PC-9 (cell line): ENCODE measurements at regions not wholly inside any gene's neighbourhood (a gene's known extent, or its start where the extent isn't known, plus 50 kb on each side); places are given as distances from the start of the nearest gene placed in this dataset.

Experiments used
- EZH2 ChIP-seq: fragments of 200-600 bp; sonication (generic); IDR thresholded peaks from 2 replicates; pipeline ENCODE4 v1.8.0; 2017; ENCODE audit warnings: antibody characterized with exemption, low read depth
- TF ChIP-seq, protein P1 (sequence below): fragments of 200-600 bp; sonication (generic); conservative IDR thresholded peaks from 2 replicates; pipeline ENCODE4 v1.6.1; 2017; ENCODE audit warnings: mixed run types, antibody characterized with exemption, mild to moderate bottlenecking, moderate library complexity

- TF ChIP-seq, protein P1, sequence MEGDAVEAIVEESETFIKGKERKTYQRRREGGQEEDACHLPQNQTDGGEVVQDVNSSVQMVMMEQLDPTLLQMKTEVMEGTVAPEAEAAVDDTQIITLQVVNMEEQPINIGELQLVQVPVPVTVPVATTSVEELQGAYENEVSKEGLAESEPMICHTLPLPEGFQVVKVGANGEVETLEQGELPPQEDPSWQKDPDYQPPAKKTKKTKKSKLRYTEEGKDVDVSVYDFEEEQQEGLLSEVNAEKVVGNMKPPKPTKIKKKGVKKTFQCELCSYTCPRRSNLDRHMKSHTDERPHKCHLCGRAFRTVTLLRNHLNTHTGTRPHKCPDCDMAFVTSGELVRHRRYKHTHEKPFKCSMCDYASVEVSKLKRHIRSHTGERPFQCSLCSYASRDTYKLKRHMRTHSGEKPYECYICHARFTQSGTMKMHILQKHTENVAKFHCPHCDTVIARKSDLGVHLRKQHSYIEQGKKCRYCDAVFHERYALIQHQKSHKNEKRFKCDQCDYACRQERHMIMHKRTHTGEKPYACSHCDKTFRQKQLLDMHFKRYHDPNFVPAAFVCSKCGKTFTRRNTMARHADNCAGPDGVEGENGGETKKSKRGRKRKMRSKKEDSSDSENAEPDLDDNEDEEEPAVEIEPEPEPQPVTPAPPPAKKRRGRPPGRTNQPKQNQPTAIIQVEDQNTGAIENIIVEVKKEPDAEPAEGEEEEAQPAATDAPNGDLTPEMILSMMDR: no peak
- no peak for TF ChIP-seq EZH2
These were observed 1601.5 kb upstream of the PCDH10 start for GRCh38 chr4:131547506-131547981.
